Coronary artery (tissue), 2 donors: ENCODE measurements at regions not wholly inside any gene's neighbourhood (a gene's known extent, or its start where the extent isn't known, plus 50 kb on each side); places are given as distances from the start of the nearest gene placed in this dataset.
A peak's percentile ranks its signal among the peaks of the same experiment; 100 is the strongest.

ENCODE experiments used
- DNase-seq: peaks from one replicate; pipeline ENCODE4 v3.0.0-alpha.2; 2017; ENCODE audit warnings: low spot score
- H3K27ac ChIP-seq, 2 donors: fragments of 200-600 bp; sonication (generic); one replicate each; pipeline ENCODE4 v1.5.1; 2016 to 2019
- H3K4me3 ChIP-seq: fragments of 200-600 bp; sonication (generic); 2 replicates; pipeline ENCODE4 v1.5.1; 2016; ENCODE audit warnings: mild to moderate bottlenecking, moderate library complexity
- TF ChIP-seq, protein P1 (sequence below): fragments of 200-600 bp; sonication (generic); IDR thresholded peaks from one replicate; pipeline ENCODE4 v1.5.1; 2019; ENCODE audit warnings: antibody characterized with exemption

DNA sequence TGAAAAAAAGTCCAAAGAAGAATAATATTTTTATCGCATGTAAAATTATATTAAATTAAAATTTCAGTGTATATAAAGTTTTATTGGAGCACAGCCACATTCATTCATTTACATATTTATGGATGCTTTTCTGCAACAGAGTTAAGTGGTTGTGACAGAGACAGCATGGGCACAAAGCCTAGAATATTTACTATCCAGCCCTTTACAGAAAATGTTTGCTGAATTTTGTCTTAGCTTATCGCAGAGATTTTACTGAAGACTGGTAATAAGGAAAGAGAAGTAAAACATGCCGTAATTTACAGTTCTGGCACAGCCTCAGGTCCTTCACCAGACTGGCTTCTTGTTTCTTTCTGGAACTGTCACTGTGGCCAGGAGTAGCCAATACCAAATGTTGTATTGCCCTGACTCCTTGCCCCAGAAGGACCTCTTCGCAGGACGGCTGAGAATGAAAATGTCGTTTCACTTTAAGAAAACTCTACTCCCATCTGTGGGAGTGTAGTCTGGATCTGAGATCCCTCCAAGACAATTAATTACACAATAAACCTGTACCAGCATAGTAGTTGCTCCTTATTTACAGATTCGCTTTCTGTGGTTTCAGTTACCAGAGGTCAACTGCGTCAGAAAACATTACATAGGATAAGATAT lies 94.9 kb upstream of the GOT2 start:
- Histone ChIP-seq H3K4me3 (no peak overlapping the region), H3K27ac (no peak overlapping the region)
- TF ChIP-seq, protein P1, sequence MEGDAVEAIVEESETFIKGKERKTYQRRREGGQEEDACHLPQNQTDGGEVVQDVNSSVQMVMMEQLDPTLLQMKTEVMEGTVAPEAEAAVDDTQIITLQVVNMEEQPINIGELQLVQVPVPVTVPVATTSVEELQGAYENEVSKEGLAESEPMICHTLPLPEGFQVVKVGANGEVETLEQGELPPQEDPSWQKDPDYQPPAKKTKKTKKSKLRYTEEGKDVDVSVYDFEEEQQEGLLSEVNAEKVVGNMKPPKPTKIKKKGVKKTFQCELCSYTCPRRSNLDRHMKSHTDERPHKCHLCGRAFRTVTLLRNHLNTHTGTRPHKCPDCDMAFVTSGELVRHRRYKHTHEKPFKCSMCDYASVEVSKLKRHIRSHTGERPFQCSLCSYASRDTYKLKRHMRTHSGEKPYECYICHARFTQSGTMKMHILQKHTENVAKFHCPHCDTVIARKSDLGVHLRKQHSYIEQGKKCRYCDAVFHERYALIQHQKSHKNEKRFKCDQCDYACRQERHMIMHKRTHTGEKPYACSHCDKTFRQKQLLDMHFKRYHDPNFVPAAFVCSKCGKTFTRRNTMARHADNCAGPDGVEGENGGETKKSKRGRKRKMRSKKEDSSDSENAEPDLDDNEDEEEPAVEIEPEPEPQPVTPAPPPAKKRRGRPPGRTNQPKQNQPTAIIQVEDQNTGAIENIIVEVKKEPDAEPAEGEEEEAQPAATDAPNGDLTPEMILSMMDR = no peak
- no peak for DNase-seq

GRCh38 chr16:58824201-58824600 lies 90.1 kb upstream of the GOT2 start:
- no peak overlapping the region for H3K4me3 ChIP-seq
- TF ChIP-seq, protein P1 = no peak
- H3K27ac ChIP-seq = no peak overlapping the region
- no peak for DNase-seq

DNA sequence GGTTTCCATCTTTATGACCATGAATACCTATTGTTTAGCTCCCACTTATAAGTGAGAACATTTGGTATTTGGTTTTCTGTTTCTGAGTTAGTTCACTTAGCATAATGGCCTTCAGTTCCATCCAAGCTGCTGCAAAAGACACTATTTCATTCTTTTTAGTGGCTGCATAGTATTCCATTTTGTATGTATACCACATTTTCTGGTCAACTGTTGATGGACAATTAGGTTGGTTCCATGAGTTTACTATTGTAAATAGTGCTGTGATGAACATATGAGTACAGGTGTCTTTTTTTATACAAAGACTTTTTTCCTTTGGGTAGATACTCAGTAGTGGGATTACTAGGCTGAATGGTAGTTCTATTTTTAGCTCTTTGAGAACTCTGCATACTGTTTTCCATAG lies 87.8 kb upstream of the GOT2 start:
- TF ChIP-seq, protein P1 = no peak
- no peak for DNase-seq
- H3K27ac ChIP-seq = no peak overlapping the region
- no peak overlapping the region for H3K4me3 ChIP-seq

GRCh38 chr16:58820411-58820810 lies 86.3 kb upstream of the GOT2 start:
- DNase-seq = no peak
- H3K27ac ChIP-seq = no peak overlapping the region
- TF ChIP-seq, protein P1 = no peak
- no peak overlapping the region for H3K4me3 ChIP-seq

DNA sequence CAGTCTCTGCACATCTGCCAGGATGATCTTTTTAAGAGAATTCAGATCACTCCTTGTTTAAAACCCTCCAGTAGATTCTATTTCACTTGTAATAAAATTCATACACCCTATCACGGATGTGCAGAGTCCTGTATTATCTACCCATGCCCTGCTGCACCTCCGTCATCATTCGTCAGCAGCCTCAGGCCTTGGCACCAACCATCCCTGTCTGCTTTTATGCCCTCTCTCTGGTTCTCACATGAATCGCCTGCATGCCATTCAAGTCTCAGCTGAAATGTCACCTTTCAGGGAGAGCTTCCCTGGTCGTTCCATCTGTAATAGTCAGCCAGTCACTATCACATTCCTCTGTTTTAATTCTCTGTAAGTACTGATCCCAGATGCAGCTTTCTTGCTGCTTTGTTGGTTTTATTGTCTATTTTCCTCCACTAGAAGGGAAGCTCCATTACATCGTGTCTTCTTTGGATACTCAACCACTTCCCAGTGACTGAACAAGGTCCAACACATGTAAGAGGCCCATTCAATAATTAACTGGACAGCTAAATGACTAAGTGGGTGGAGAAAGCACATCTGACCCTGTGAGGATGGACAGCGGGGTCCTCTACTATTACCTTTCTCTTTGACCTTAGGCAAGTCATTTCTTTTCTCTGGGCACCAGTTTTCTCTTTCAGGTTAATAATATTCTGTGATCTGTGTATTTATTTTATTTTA lies 81.2 kb upstream of the GOT2 start:
- TF ChIP-seq, protein P1 = no peak
- no peak overlapping the region for H3K27ac ChIP-seq
- H3K4me3 ChIP-seq = no peak overlapping the region
- no peak for DNase-seq

GRCh38 chr16:58814348-58814801 lies 80.3 kb upstream of the GOT2 start:
- TF ChIP-seq, protein P1 = peak; percentile 66
- peak overlapping the region; percentile 55 for H3K4me3 ChIP-seq
- H3K27ac ChIP-seq = no peak overlapping the region
- no peak for DNase-seq

DNA sequence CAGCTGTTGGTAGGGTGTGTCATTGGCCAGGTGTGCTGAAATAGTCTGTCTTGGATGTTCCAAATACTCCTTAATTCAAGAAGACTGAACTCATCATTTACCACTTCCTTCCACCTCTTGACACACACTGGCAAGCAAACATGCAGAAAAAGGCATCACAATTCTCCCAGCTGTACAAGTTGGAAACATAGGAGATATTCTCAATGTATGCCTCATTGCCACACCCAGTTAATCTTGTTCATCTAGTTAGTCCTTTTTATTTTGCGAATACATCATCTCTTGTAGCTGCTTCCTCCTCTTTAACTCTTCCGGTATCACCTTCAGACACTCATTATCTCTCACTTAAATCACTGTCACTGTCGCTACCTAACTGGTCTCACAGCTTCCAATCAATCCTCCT lies 75.1 kb upstream of the GOT2 start:
- DNase-seq = no peak
- TF ChIP-seq, protein P1 = no peak
- no peak overlapping the region for H3K4me3 ChIP-seq
- H3K27ac ChIP-seq = no peak overlapping the region
